CD1c-positive myeloid dendritic cell (primary cell): ENCODE measurements at regions not wholly inside any gene's neighbourhood (a gene's known extent, or its start where the extent isn't known, plus 50 kb on each side); places are given as distances from the start of the nearest gene placed in this dataset.

ENCODE experiments used
- DNase-seq: peaks from one replicate; pipeline ENCODE4 v3.0.0-alpha.2; 2016; ENCODE audit errors: extremely low spot score

DNA sequence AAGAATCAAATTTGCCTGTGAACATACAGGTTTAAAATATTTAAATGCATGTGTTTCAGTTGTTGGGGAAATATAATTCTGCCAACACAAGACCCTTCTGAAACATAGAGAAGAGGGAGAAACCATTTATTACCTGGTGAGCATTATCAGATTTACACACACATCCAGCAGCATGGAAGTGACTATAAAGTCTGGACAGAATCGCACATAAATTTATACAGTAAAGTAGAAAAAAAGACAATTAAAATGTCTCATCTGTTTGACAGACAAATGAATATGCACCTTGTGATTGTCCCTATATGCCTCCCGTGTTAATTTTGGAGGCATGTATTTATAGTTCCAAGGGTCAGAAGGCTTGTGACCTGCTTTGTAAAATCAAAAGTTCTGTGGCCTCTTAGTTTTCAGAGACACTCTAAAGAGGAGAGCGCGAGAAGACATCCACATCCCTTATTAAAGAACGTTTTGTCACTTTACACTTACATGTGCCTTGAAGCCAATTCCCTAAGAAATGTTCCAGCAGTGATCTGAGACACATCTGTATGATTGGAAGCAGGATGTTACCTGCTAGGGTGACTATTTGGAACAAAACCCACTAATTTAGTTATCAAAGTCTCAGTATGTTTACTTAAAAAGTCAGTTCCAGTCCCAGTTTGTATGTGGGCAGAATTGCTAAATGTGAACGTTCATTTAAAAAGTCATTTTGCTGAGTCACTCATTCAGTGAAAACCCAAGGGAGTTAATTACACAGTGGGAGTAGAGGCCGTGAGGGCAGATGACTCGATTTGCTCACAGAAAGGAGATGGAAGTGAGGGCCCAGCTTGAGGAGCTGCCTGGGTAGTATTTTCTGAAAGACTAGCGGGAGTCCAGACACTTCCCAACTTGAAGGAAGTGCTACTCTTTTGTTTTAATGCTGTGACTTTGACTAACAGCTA, 527.6 kb upstream of the MEX3C start:
- DNase-seq, result no peak

- no peak for DNase-seq
These were observed 529.1 kb upstream of the MEX3C start for GRCh38 chr18:51726614-51727013.

- DNase-seq, result no peak
These were observed 530.3 kb upstream of the MEX3C start for GRCh38 chr18:51727780-51728179.

DNA sequence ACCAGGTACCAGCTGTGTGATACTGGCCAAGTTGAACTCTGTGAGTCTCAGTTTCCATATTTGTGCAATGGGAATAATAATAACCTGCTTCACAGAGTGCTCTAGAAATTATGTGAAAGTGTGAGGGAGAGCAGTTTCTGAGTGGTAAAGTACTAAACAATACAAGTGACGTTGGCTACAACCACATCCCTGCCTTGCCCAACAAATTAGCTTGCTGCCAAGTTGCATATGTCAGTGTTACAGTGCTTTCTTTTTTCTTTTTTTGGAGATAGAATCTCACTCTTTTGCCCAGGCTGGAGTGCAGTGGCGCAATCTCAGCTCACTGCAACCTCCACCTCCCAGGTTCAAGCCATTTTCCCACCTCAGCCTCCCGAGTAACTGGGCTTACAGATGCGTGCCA, 533.6 kb upstream of the MEX3C start:
- no peak for DNase-seq

- DNase-seq, result no peak
These were observed 537.1 kb upstream of the MEX3C start for GRCh38 chr18:51734576-51734975.

DNA sequence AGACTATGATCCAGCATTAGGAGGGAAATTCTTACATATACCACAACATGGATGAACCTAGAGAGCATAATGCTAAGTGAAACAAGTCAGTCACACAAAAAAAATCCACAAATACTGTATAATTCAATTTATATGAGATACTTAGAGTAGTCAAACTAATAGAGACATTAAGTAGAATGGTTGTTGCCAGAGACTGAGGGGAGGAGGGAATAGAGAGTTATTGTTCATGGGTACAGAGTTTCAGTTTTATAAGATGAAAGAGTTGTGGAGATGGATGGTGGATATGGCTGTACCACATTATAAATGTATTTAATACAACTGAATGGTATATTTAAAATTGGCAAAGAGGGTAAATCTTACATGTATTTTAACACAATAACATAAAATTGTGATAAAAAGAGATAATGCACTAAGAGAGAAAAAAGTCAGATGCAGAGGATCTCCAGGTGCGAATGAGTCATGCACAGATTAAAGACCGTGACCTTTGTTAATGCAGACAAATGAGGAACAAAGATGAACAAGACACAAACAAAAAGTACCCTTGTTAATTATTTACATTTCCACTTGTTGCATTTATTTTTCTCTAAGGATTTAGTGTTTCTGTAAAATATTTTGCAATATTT, 541.7 kb upstream of the MEX3C start:
- no peak for DNase-seq

DNA sequence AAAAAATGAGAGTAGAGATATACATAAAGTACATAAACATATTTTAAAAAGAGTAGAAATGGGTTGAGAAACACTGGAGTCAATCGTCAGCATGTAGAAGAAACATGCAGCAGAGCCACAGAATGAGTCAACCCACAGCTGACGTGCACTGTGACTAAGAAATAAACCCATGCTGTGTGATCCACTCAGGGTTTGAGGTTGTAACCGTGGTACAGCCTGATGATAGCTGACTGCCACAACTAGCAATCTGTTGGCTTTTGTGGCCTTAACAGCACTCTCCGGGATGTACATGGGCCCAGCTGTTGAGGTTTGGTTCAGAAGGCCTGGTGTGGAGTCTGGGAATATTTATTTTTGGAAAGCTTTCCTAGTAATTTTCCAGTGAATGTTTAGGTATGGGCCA, 554.4 kb upstream of the MEX3C start:
- no peak for DNase-seq

DNA sequence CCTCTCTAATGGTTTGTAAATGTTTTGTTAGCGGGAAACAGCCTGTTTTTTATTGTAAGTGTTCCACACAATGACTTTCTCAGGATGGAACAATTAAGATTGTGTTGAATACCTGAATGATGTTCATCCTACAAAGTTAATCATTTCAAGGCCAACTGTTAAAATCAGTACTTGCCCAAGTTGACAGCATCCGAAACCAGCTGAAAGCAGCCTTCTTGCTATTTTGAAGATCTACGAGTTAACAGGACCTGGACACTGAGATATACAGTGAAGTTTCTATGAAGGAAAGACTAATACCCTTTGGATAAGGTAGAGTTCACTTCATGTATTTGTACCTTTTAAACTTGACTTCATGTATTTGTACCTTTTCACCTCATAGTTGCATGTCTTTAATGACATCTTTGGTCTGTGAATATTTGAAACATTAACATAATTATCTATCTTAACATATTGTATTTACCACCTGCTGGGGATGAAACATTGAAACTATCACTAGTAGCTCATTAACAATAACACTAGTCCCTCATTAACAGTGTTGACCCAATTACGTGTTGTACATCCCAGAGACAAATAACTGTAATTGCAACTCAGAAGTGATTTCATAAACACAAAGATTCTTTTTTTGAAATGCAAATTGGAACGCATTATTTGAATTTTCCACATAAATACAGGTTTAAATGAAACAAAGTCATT, 556.0 kb upstream of the MEX3C start:
- no peak for DNase-seq

GRCh38 chr18:51754566-51754965, 557.1 kb upstream of the MEX3C start:
- DNase-seq, result no peak

- no peak for DNase-seq
These were observed 559.9 kb upstream of the MEX3C start for GRCh38 chr18:51757255-51757924.

DNA sequence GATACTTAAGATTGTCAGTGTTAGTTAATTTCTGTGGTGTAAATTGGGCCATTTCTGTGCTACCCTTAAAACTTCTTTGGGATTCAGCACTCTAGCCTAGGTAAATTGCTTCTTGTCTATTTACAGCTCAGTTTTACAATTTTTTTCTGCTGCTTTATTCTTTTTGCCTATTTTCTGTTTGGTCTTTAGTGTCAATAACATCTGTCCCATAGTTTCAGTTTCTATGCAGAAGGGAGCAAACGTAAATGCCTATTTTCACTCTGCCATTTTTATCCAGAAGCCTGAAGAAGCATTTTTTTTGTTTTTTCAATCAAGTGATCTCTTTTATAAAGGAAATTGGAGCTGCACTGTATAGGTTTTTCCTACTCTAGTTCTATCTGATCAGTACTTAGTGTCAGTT, 564.9 kb upstream of the MEX3C start:
- no peak for DNase-seq

- DNase-seq, result no peak
These were observed 568.3 kb upstream of the MEX3C start for GRCh38 chr18:51765606-51766360.

- DNase-seq, result no peak
These were observed 569.8 kb upstream of the MEX3C start for GRCh38 chr18:51767293-51767692.

GRCh38 chr18:51778115-51778514, 561.9 kb upstream of the DCC start:
- no peak for DNase-seq

DNA sequence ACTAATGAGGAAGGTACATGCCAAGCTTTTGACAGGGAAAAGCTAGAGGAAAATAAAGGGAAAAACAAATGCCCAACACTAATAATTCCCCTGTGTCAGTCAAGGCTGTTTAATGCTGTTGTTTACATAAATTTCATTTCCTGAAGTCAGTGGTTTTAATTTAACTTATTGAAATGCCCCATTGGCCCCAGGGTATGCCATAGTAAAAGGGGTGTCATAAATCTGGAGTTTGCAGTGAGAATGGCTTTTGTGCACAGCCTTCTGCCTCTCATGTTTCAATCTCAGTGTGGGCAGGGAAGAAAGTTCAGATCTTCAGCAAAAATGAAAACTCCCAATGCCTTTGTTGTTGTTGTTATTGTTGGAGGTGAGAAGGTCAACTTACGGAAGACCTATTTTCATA, 550.1 kb upstream of the DCC start:
- no peak for DNase-seq

DNA sequence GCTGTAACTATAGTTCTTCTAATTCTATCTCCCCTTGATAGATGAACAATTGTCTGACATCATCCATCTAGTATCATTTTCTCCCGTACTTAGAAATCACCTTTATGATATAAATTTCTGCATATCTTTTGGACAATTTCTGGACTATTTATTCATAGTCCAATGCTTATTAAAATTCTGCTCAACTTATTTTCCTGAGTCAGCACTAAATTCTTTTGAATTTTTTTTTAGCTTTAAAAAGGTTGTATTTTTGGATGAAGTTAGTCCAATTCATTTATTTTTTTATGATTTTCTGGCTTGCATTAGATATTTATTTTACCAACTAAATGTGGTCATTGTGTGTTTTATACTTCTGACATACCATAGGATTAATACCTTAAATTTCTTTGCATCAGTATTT, 538.5 kb upstream of the DCC start:
- no peak for DNase-seq

GRCh38 chr18:51802569-51803428, 537.2 kb upstream of the DCC start:
- DNase-seq, result no peak

DNA sequence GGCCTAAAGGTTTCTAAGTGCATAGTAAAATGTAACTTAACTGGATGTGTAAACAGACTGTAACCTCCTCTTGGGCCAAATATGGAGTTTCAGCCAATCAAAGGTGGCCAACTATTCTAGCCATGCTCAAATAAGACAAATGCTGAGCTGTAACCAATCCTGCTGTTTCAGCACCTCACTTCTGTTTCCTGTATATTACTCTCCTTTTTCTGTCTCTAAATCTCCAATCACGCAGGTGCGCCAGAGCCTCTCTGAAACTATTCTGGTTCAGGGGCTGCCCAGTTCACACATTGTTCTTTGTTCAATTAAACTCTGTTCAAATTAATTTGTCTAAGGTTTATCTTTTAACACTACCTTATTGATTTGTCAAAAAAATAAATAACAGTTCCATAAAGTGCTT, 532.7 kb upstream of the DCC start:
- DNase-seq, result no peak

DNA sequence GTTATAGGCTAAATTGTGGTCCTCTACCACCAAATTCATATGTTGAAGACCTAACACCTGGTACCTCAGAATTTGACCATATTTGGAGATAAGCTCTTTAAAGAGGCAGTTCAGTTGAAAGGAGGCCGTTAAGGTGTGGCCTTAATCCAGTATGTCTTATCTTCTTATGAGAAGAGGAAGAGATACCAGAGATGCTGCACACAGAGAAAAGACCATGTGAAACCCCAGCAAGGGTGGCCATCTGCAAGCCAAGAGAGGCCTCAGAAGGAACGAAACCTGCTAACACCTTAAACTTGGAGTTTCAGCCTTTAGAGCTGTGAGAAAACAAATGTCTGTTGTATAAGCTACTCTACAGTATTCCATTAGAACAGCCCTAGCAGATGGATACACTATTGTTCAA, 528.1 kb upstream of the DCC start:
- no peak for DNase-seq

DNA sequence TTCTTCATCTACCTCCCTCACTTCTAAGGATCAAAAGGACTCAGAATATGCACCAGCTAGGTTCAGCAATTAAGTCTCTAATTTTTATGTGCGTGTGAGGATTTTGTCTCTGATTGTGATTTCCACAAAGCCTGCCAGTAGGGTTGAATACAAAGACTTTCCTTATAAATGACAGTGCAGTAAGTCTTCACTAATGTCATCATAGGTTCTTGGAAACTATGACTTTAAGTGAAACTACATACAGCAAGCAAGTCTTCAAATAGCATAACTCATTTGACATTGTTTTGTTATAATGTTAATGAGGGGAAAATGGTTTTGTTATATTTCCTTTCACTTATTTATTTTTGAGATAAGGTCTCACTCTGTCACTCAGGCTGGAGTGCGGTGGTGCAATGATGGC, 526.3 kb upstream of the DCC start:
- no peak for DNase-seq

DNA sequence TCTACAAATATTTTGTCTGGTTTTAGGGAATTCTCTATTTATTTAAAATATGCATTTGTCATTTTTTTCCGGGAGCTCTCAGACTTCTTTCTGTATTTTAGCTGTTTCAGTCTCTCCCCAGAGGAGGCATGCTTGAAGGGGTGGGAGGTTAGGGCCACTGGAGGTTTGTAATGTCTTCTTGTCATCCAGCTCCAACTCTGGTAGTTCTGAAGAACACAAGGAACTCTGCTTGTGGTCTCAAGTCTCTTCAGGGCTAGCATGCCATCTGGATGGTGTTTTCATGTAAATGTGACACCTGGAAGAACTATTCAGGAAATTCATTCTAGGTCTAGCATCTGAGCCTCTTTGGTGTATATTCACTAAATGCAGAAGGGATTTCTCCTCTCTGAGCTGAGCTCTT, 518.4 kb upstream of the DCC start:
- no peak for DNase-seq
